CD4-positive, alpha-beta T cell treated with Interferon alpha-2 for 1 hour (primary cell): ENCODE measurements at regions not wholly inside any gene's neighbourhood (a gene's known extent, or its start where the extent isn't known, plus 50 kb on each side); places are given as distances from the start of the nearest gene placed in this dataset.
"Not testable (repeated sequence)": the region's sequence is repeated elsewhere in the genome, so short reads cannot be mapped to it uniquely, and the experiment has no call there.

Experiments
- DNase-seq, 2 donors: peaks; one replicate each; pipeline ENCODE4 v3.0.0-alpha.2; 2020 to 2022

GRCh38 chr2:129004940-129005490 lies 686.3 kb upstream of the HS6ST1 start:
- no peak for DNase-seq

DNA sequence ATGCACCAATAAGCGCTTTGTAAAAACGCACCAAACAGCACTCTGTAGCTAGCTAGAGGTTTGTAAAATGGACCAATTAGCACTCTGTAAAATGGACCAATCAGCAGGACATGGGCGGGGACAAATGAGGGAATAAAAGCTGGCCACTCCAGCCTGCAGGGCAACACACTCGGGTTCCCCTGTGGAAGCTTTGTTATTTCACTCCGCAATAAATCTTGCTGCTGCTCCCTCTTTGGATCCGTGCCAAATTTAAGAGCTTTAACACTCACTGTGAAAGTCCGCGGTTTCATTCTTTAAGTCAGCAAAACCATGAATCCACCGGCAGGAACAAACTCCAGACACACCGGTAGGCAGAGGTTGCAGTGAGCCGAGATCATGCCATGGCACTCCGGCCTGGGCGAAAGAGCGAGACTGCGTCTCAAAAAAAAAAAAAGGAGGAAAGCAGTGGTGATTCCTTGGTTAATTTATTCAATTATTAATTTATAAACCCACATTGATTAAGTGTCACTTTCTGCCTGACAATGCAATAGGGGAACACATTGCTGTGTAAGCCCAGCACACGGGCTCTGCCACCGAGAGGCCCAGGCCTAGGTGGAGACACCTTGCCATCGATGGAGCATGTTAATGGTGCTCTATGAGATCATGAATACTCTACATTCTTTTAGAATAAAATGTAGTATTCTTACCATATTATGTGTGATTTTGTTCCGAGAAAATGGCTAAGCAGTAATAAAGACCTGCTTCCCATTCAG lies 687.6 kb upstream of the HS6ST1 start:
- no peak for DNase-seq

DNA sequence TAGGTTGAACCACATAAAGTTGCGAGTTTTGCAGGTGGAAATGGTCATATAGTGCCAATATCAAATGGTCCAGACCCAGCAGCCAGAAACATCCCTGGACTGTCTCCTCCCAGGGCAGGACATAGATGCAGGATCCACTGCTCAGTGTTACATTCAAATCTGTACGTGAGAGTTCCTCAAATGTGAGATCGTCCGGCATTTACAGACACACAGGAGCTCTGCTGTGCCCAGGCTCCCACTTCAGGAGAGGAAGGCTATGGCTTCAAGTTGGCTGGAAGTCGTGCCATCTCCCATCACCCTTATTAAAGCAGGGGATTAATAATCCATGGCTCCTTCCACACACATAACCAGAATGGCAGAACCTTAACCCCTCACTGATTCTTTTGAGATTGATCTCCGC lies 688.2 kb upstream of the HS6ST1 start:
- DNase-seq = no peak

- DNase-seq = no peak
Observed at GRCh38 chr2:129008055-129008880, 689.6 kb upstream of the HS6ST1 start.

DNA sequence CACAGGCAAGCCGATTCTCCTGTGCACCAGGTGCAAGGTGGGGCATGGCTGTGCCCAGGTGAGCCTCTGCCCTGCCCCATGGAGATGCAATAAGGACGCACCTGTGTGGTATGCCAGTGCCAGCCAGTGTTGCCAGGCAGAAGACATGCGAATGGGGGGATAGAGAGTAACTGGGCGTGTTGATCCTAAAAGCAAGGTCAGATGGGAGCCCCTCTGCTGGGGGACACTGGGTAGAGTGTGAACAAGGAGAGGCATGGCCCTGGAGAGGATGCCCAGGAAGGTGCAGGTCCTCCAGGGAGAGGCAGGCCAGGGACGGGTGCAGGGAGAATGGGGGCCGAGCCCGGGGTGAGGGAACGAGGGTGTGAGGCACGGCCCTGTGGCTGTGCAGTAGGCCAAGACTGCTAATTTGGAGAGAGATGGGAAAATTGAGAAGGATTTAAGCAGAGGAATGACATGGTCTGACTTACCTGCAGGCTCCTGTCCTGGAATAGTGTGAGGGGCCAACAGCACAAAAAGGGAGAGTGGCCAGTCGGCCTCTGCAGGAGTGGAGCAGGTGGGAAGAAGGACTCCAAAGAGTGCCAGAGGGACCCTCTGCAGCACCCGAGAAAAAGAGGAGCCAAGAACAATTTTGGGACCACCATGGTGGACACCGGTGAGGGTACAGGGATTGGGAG lies 690.4 kb upstream of the HS6ST1 start:
- DNase-seq = no peak

- DNase-seq = no peak
Observed at GRCh38 chr2:129009555-129010146, 691.0 kb upstream of the HS6ST1 start.

- no peak for DNase-seq
Observed at GRCh38 chr2:129010262-129010661, 691.6 kb upstream of the HS6ST1 start.

GRCh38 chr2:129011466-129012061 lies 692.9 kb upstream of the HS6ST1 start:
- no peak for DNase-seq

DNA sequence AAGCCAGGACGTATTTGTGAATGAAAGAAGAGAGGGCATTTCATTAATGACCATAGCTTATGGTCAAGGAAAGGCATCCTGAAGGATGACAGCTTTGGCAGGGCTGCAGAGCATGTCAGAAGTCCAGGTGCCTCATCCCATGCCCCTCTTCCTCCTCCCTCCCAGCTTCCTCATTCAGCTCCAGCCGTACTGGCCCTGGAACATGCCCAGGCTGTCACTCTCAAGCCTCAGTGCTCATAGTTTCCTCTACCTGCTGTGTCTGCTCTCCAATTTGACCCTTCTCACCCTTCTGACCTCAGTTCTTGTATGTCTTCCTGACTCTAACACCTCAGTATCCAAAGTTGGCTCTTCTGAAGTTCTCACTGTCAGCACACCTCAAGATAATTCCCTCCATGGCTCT lies 695.8 kb upstream of the HS6ST1 start:
- DNase-seq = no peak

GRCh38 chr2:129015397-129016285 lies 697.0 kb upstream of the HS6ST1 start:
- DNase-seq = no peak

DNA sequence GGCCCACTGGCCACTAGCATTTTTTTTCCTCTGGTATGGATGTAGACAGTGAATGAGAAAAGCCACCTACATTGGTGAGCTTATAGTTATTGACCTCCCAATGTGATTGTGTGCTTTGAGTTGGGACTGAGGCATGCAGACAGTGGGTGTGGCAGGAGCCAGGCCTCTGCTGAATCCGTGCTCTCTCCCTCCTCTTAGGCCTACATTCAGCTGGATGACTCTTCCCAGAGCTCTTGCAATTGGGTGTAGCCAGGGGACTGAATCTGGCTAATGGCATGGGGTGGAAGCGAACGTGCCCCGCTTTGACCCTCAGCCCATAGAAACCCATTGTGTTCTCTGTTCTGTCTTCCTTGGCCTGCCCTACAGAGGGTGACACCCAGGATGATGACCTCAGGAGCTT lies 698.3 kb upstream of the HS6ST1 start:
- no peak for DNase-seq

- DNase-seq = no peak
Observed at GRCh38 chr2:129024796-129025195, 706.1 kb upstream of the HS6ST1 start.

DNA sequence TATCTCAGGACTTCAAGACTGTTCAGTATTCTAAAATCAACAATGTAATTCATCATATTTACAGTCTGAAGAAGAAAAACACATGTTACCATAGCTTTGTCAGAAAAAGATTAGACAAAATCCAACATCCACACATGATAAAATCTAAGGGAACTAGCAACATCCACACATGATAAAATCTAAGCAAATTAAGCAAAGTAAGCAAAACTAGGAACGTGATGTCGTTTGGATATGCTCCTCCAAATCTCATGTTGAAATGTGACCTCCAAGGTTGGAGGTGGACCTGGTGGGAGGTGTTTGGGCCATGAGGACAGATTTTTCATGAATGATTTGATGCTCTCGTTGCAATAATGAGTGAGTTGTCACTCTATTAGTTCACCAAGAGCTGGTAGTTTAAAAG lies 717.3 kb upstream of the HS6ST1 start:
- no peak for DNase-seq

DNA sequence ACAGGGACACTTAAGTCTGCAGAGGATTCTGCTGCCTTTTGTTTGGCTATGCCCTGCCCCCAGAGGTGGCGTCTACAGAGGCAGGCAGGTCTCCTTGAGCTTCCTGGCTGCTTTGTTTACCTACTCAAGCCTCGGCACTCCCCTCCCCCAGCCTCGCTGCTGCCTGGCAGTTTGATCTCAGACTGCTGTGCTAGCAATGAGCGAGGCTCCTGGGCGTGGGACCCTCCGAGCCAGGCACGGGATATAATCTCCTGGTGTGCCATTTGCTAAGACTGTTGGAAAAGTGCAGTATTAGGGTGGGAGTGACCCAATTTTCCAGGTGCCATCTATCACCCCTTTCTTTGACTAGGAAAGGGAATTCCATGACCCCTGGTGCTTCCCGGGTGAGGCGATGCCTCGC lies 725.0 kb upstream of the HS6ST1 start:
- DNase-seq = not testable (repeated sequence)

DNA sequence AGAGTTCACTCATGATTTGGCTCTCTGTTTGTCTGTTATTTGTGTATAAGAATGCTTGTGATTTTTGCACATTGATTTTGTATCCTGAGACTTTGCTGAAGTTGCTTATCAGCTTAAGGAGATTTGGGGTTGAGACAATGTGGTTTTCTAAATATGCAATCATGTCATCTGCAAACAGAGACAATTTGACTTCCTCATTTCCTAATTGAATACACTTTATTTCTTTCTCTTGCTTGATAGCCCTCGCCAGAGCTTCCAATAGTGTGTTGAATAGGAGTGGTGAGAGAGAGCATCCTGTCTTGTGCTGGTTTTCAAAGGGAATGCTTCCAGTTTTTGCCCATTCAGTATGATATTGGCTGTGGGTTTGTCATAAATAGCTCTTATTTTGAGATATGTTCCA lies 727.8 kb upstream of the HS6ST1 start:
- not testable (repeated sequence) for DNase-seq

DNA sequence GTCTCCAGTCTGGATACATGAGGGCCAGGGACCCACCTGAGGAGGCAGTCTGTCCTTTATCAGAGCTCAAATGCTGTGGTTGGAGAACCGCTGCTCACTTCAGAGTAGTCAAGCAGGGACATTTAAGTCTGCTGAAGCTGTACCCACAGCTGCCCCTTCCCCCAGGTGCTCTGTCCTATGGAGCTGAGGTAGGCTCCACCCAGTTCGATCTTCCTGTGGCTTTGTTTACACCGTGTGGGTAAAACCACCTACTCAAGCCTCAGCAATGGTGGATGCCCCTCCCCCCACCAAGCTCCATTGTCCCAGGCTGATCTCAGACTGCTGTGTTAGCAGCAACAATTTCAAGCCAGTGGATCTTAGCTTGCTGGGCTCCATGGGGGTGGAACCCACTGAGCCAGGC lies 731.4 kb upstream of the HS6ST1 start:
- no peak for DNase-seq

GRCh38 chr2:129055242-129055641 lies 736.6 kb upstream of the HS6ST1 start:
- DNase-seq = no peak

- DNase-seq = no peak
Observed at GRCh38 chr2:129055824-129056223, 737.2 kb upstream of the HS6ST1 start.

DNA sequence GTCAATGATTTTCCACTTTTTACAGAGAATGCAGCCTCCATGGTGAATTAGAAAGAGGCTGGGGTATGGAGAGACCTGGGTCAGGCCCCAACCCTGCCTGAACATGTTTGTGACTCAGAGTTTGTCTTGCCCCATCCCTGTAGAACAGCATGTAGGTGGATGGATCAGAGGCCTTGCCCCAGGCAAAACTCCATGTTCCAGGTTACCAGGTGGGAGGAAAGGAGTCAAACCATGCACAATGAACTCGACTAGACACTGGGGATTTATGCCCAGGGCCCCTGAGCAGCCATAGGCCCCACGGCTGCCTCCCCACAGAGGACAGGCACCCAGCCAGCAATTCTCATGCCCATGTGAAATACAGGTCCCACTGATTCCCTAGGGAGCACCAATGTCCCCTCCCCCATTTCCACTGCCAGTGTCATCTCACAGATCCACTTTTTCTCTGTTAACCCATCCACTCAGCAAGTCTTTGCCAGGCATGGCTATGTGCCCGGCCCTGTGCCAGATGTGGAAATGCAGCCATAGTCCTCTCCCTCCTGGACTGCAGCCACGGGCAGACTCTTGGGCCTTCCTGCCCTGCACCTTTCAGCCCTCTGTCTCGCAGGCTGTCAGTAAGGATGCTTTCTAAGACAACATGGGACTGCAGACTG lies 737.8 kb upstream of the HS6ST1 start:
- DNase-seq = no peak

DNA sequence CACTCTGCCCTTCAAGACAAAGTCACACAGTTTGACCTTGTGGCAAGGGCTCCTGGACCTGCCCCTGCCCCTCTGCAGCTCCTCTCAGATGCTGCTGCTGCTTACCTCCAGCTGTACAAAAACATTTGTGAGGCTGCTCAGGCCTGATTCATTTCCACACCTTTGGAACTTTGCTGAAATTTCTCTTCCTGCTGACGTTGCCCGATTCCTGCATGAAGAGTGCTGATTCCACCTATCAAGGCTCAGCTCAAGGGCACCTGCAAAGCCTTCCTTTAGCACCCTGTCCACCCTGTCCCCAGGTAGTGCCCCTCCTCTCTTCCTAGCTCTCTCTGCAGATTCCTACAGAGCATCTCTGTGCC lies 738.3 kb upstream of the HS6ST1 start:
- DNase-seq = no peak

- no peak for DNase-seq
Observed at GRCh38 chr2:129058981-129059380, 740.3 kb upstream of the HS6ST1 start.
